ENCODE measurements at regions not wholly inside any gene's neighbourhood (a gene's known extent, or its start where the extent isn't known, plus 50 kb on each side); places are given as distances from the start of the nearest gene placed in this dataset.

GRCh38 chr11:92728628-92729027 lies 240.8 kb upstream of the MTNR1B start:
- Histone ChIP-seq H3K79me2 (ENCODE audit: insufficient read depth, low read length) (no peaks in the 10 kb centered on the region), H3K27ac (ENCODE audit: extremely low read length, insufficient read depth, low read length) (no peak overlapping the region), H3K4me1 (ENCODE audit: insufficient read depth, low read length) (no peaks in the 10 kb centered on the region), H3K9ac (ENCODE audit: insufficient read depth, low read depth, low read length) (no peak overlapping the region), H3K9me3 (ENCODE audit: low read length) (no peaks in the 10 kb centered on the region), H3K27me3 (ENCODE audit: control insufficient read depth in 1 of 2, insufficient read depth in 2 of 2, low read length in 2 of 2) (peaks cover 0 to 3% of the 10 kb centered on the region in 2 experiments; a peak in 1 of 5 replicates), H3K36me3 (replicated peaks in 1 of 2; ENCODE audit: control insufficient read depth in 1 of 2, insufficient read depth in 2 of 2, low read length in 2 of 2) (no peaks in the 10 kb centered on the region), H3K4me3 (replicated peaks in 1 of 3; ENCODE audit: insufficient read depth in 1 of 3, low read depth in 2 of 3, low read length in 3 of 3) (no peak overlapping the region), H3K4me2 (ENCODE audit: low read depth, low read length) (no peak overlapping the region), H2AFZ (ENCODE audit: low read length) (no peak overlapping the region), H4K20me1 (ENCODE audit: insufficient read depth, low read length) (no peaks in the 10 kb centered on the region)
- no peak for ATAC-seq
- TF ChIP-seq ZBTB10 (CRISPR knock-in tag; IDR thresholded peaks at IDR 0.05; ENCODE audit: borderline replicate concordance) = no peak
- peak; percentile 45; the same call in 1 of the 2 replicates for TF ChIP-seq ATF7 (IDR thresholded peaks at IDR 0.05)
- no peak for TF ChIP-seq ATF7 (CRISPR knock-in tag; IDR thresholded peaks at IDR 0.05)
- CTCF ChIA-PET (ENCODE audit: low intra/inter-chr PET ratio, low total read pairs) = no interaction called here
- intact Hi-C loops (cut with micrococcal nuclease; ENCODE audit: unreplicated experiment) (no loop called here), in situ Hi-C loops (cut with HindIII; ENCODE audit: extremely low pct_ligation_motif_present, low pct_unique_long_range_greater_than_20kb) (no loop called here)
- no TSS peak for BruUV-seq (replicated peaks)
- 0% methylated on average over 3 of the region's 3 CpGs for WGBS (ENCODE audit: low lambda C conversion rate)
- no peak for FAIRE-seq
- POLR2A ChIA-PET = no interaction called here
- DNase-seq (ENCODE audit: low spot score) = no peak

GRCh38 chr11:92735039-92735438 lies 234.4 kb upstream of the MTNR1B start:
- intact Hi-C loops (cut with micrococcal nuclease; ENCODE audit: unreplicated experiment) = loop anchor here (5.0 kb wide), 1 partner anchor 152 kb away; no protein-coding TSS in a partner anchor
- CTCF ChIA-PET (ENCODE audit: low intra/inter-chr PET ratio, low total read pairs) = no interaction called here
- no TSS peak for BruUV-seq (replicated peaks)
- TF ChIP-seq ZNF816 (CRISPR knock-in tag; IDR thresholded peaks at IDR 0.05; ENCODE audit: borderline replicate concordance) (no peak), SUZ12 (IDR thresholded peaks at IDR 0.05; ENCODE audit: low read depth, low read length) (no peak), FOXK1 (CRISPR knock-in tag; IDR thresholded peaks at IDR 0.05; ENCODE audit: borderline replicate concordance, low read depth) (no peak), MEIS1 (CRISPR knock-in tag; IDR thresholded peaks at IDR 0.05; ENCODE audit: borderline replicate concordance) (no peak), ZNF549 (CRISPR knock-in tag; IDR thresholded peaks at IDR 0.05) (no peak), MAFF (IDR thresholded peaks at IDR 0.05; ENCODE audit: low read depth, low read length) (no peak), TCF12 (IDR thresholded peaks at IDR 0.05) (no peak), TCF12 (CRISPR knock-in tag; IDR thresholded peaks at IDR 0.05) (no peak)

More at GRCh38 chr11:92735039-92735438, 234.4 kb upstream of the MTNR1B start:
- Histone ChIP-seq H4K20me1 (ENCODE audit: insufficient read depth, low read length) (no peaks in the 10 kb centered on the region), H2AFZ (ENCODE audit: low read length) (no peak overlapping the region), H3K4me2 (ENCODE audit: low read depth, low read length) (no peak overlapping the region), H3K9ac (ENCODE audit: insufficient read depth, low read depth, low read length) (no peak overlapping the region), H3K9me3 (ENCODE audit: low read length) (no peaks in the 10 kb centered on the region), H3K4me3 (replicated peaks in 1 of 3; ENCODE audit: insufficient read depth in 1 of 3, low read depth in 2 of 3, low read length in 3 of 3) (no peak overlapping the region), H3K36me3 (replicated peaks in 1 of 2; ENCODE audit: control insufficient read depth in 1 of 2, insufficient read depth in 2 of 2, low read length in 2 of 2) (no peaks in the 10 kb centered on the region), H3K4me1 (ENCODE audit: insufficient read depth, low read length) (no peaks in the 10 kb centered on the region), H3K27ac (ENCODE audit: extremely low read length, insufficient read depth, low read length) (no peak overlapping the region), H3K79me2 (ENCODE audit: insufficient read depth, low read length) (no peaks in the 10 kb centered on the region), H3K27me3 (ENCODE audit: control insufficient read depth in 1 of 2, insufficient read depth in 2 of 2, low read length in 2 of 2) (no peaks in the 10 kb centered on the region)
- in situ Hi-C loops (cut with HindIII; ENCODE audit: extremely low pct_ligation_motif_present, low pct_unique_long_range_greater_than_20kb) = no loop called here
- POLR2A ChIA-PET = no interaction called here
- 36% methylated on average over 1 of the region's 1 CpG for WGBS (ENCODE audit: low lambda C conversion rate)
- FAIRE-seq = no peak
- ATAC-seq = no peak
- no peak for DNase-seq (ENCODE audit: low spot score)
